SK-N-MC (cell line): ENCODE measurements at regions not wholly inside any gene's neighbourhood (a gene's known extent, or its start where the extent isn't known, plus 50 kb on each side); places are given as distances from the start of the nearest gene placed in this dataset.

Source experiments
- EZH2 ChIP-seq: fragments of 200-600 bp; sonication (generic); IDR thresholded peaks from one replicate; pipeline ENCODE4 v1.6.1; 2017; ENCODE audit warnings: antibody characterized with exemption
- FOXP2 ChIP-seq: optimal IDR thresholded peaks from 2 replicates; pipeline ENCODE3; 2011; ENCODE audit warnings: mild to moderate bottlenecking, moderate library complexity; ENCODE audit not compliant: insufficient read depth; ENCODE audit errors: extremely low read length, control extremely low read depth
- POLR2AphosphoS5 ChIP-seq: IDR thresholded peaks from 2 replicates; pipeline ENCODE4 v1.6.1; 2012; ENCODE audit warnings: mild to moderate bottlenecking, low read depth, low read length, borderline replicate concordance

GRCh38 chr10:71036297-71036966 is 148.1 kb upstream of the PCBD1 start:
- no peak for TF ChIP-seq POLR2AphosphoS5
- no peak for TF ChIP-seq EZH2
- no peak for TF ChIP-seq FOXP2
